Neural cell (in vitro differentiated cells): ENCODE measurements at regions not wholly inside any gene's neighbourhood (a gene's known extent, or its start where the extent isn't known, plus 50 kb on each side); places are given as distances from the start of the nearest gene placed in this dataset.

Source experiments
- H2AFZ ChIP-seq: fragments of 200-600, 300-800 bp; sonication (generic), shearing (Covaris generic); 2 replicates; pipeline ENCODE4 v1.6.0; 2014; ENCODE audit warnings: low read depth, mild to moderate bottlenecking, antibody characterized with exemption, low read length, moderate library complexity
- H3F3A ChIP-seq: fragments of 200-600 bp; shearing (Covaris generic); 2 replicates; pipeline ENCODE4 v1.6.1; 2016; ENCODE audit warnings: mild to moderate bottlenecking, moderate library complexity, mixed read lengths, antibody characterized with exemption, low read length; ENCODE audit not compliant: insufficient read depth, poor library complexity, severe bottlenecking
- H3K27ac ChIP-seq: fragments of 200-600, 300-800 bp; sonication (generic), shearing (Covaris generic); 2 replicates; pipeline ENCODE4 v1.5.1; 2014; ENCODE audit warnings: mild to moderate bottlenecking, low read length, moderate library complexity
- H3K27me3 ChIP-seq: fragments of 300-800, 200-600 bp; sonication (generic), shearing (Covaris generic); 2 replicates; pipeline ENCODE4 v1.6.0; 2014; ENCODE audit warnings: mild to moderate bottlenecking, low read depth, low read length, moderate library complexity; ENCODE audit not compliant: insufficient read depth
- H3K36me3 ChIP-seq: fragments of 300-800, 200-600 bp; sonication (generic), shearing (Covaris generic); 2 replicates; pipeline ENCODE4 v1.5.1; 2014; ENCODE audit warnings: mild to moderate bottlenecking, antibody characterized with exemption, low read length, moderate library complexity; ENCODE audit not compliant: insufficient read depth
- H3K4me2 ChIP-seq: fragments of 300-800, 200-600 bp; sonication (generic), shearing (Covaris generic); 2 replicates; pipeline ENCODE4 v1.6.0; 2014; ENCODE audit warnings: mild to moderate bottlenecking, low read length
- H3K4me3 ChIP-seq: fragments of 300-800, 200-600 bp; sonication (generic), shearing (Covaris generic); 2 replicates; pipeline ENCODE4 v1.5.1; 2014; ENCODE audit warnings: mild to moderate bottlenecking, low read length, moderate library complexity
- H3K79me2 ChIP-seq: fragments of 200-600 bp; shearing (Covaris generic); replicated peaks from 2 replicates; pipeline ENCODE4 v1.6.0; 2014; ENCODE audit warnings: mild to moderate bottlenecking, low read length, moderate library complexity; ENCODE audit not compliant: insufficient read depth
- H3K9ac ChIP-seq: fragments of 300-800, 200-600 bp; sonication (generic), shearing (Covaris generic); 2 replicates; pipeline ENCODE4 v1.6.1; 2016; ENCODE audit warnings: mild to moderate bottlenecking, low read length, mixed read lengths
- H3K9me2 ChIP-seq: fragments of 200-600 bp; shearing (Covaris generic); 2 replicates; pipeline ENCODE4 v1.6.1; 2016; ENCODE audit warnings: mild to moderate bottlenecking, low read length, mixed read lengths; ENCODE audit not compliant: insufficient read depth
- H3K9me3 ChIP-seq: fragments of 200-600, 300-800 bp; sonication (generic), shearing (Covaris generic); 2 replicates; pipeline ENCODE4 v1.6.1; 2016; ENCODE audit warnings: mild to moderate bottlenecking, mixed run types, low read length, moderate library complexity, mixed read lengths
- H4K20me1 ChIP-seq: fragments of 200-600 bp; shearing (Covaris generic); 2 replicates; pipeline ENCODE4 v1.6.1; 2016; ENCODE audit warnings: mild to moderate bottlenecking, mixed run types; ENCODE audit not compliant: insufficient read depth
- EP300 ChIP-seq: fragments of 450-650 bp; conservative IDR thresholded peaks from 2 replicates; pipeline ENCODE4 v1.6.1; 2014; ENCODE audit warnings: antibody characterized with exemption, mild to moderate bottlenecking, moderate library complexity; ENCODE audit not compliant: poor library complexity, severe bottlenecking
- EZH2 ChIP-seq: fragments of 200-600, 300-800 bp; shearing (Covaris generic), sonication (generic); IDR thresholded peaks from 2 replicates; pipeline ENCODE4 v1.6.1; 2014; ENCODE audit warnings: antibody characterized with exemption, low read length, borderline replicate concordance, mild to moderate bottlenecking; ENCODE audit not compliant: insufficient read depth, poor library complexity, severe bottlenecking
- MXI1 ChIP-seq: fragments of 450-650 bp; conservative IDR thresholded peaks from 2 replicates; pipeline ENCODE4 v1.6.1; 2014; ENCODE audit warnings: antibody characterized with exemption, mild to moderate bottlenecking; ENCODE audit not compliant: poor library complexity, severe bottlenecking
- POLR2AphosphoS5 ChIP-seq: IDR thresholded peaks from 2 replicates; pipeline ENCODE4 v1.6.1; 2012
- RAD21 ChIP-seq: fragments of 450-650 bp; conservative IDR thresholded peaks from 2 replicates; pipeline ENCODE4 v1.6.1; 2014; ENCODE audit warnings: antibody characterized with exemption, mild to moderate bottlenecking, moderate library complexity
- SMC3 ChIP-seq: fragments of 450-650 bp; conservative IDR thresholded peaks from 2 replicates; pipeline ENCODE4 v1.6.1; 2014; ENCODE audit warnings: antibody characterized with exemption, mild to moderate bottlenecking, moderate library complexity; ENCODE audit not compliant: poor library complexity
- TAF1 ChIP-seq: IDR thresholded peaks from 2 replicates; pipeline ENCODE4 v1.6.1; 2012; ENCODE audit warnings: low read depth
- TF ChIP-seq, protein P1 (sequence below): fragments of 450-650 bp; IDR thresholded peaks from 2 replicates; pipeline ENCODE4 v1.5.1; 2014; ENCODE audit warnings: antibody characterized with exemption, mild to moderate bottlenecking, moderate library complexity; ENCODE audit not compliant: poor library complexity, severe bottlenecking
- TF ChIP-seq, protein P2 (sequence below): IDR thresholded peaks from 2 replicates; pipeline ENCODE4 v1.6.1; 2012; ENCODE audit warnings: borderline replicate concordance

GRCh38 chr10:120282421-120282820, 174.6 kb upstream of the PLPP4 start:
- H3K4me2 ChIP-seq = no peak overlapping the region
- H3K27ac ChIP-seq = peak overlapping the region; percentile 57
- H3K27me3 ChIP-seq = no peaks in the 10 kb centered on the region
- no peaks in the 10 kb centered on the region for H3K36me3 ChIP-seq
- H2AFZ ChIP-seq = no peak overlapping the region
- H3F3A ChIP-seq = no peaks in the 10 kb centered on the region
- H3K9ac ChIP-seq = no peak overlapping the region
- H3K4me3 ChIP-seq = peak overlapping the region; percentile 15
- H3K9me3 ChIP-seq = no peaks in the 10 kb centered on the region
- no peaks in the 10 kb centered on the region for H3K79me2 ChIP-seq
- H3K9me2 ChIP-seq = no peaks in the 10 kb centered on the region
- no peaks in the 10 kb centered on the region for H4K20me1 ChIP-seq
- TF ChIP-seq SMC3 (no peak), EP300 (no peak), EZH2 (no peak), MXI1 (no peak), POLR2AphosphoS5 (no peak), RAD21 (no peak), TAF1 (no peak)
- TF ChIP-seq, protein P1, sequence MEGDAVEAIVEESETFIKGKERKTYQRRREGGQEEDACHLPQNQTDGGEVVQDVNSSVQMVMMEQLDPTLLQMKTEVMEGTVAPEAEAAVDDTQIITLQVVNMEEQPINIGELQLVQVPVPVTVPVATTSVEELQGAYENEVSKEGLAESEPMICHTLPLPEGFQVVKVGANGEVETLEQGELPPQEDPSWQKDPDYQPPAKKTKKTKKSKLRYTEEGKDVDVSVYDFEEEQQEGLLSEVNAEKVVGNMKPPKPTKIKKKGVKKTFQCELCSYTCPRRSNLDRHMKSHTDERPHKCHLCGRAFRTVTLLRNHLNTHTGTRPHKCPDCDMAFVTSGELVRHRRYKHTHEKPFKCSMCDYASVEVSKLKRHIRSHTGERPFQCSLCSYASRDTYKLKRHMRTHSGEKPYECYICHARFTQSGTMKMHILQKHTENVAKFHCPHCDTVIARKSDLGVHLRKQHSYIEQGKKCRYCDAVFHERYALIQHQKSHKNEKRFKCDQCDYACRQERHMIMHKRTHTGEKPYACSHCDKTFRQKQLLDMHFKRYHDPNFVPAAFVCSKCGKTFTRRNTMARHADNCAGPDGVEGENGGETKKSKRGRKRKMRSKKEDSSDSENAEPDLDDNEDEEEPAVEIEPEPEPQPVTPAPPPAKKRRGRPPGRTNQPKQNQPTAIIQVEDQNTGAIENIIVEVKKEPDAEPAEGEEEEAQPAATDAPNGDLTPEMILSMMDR = no peak
- TF ChIP-seq, protein P2, sequence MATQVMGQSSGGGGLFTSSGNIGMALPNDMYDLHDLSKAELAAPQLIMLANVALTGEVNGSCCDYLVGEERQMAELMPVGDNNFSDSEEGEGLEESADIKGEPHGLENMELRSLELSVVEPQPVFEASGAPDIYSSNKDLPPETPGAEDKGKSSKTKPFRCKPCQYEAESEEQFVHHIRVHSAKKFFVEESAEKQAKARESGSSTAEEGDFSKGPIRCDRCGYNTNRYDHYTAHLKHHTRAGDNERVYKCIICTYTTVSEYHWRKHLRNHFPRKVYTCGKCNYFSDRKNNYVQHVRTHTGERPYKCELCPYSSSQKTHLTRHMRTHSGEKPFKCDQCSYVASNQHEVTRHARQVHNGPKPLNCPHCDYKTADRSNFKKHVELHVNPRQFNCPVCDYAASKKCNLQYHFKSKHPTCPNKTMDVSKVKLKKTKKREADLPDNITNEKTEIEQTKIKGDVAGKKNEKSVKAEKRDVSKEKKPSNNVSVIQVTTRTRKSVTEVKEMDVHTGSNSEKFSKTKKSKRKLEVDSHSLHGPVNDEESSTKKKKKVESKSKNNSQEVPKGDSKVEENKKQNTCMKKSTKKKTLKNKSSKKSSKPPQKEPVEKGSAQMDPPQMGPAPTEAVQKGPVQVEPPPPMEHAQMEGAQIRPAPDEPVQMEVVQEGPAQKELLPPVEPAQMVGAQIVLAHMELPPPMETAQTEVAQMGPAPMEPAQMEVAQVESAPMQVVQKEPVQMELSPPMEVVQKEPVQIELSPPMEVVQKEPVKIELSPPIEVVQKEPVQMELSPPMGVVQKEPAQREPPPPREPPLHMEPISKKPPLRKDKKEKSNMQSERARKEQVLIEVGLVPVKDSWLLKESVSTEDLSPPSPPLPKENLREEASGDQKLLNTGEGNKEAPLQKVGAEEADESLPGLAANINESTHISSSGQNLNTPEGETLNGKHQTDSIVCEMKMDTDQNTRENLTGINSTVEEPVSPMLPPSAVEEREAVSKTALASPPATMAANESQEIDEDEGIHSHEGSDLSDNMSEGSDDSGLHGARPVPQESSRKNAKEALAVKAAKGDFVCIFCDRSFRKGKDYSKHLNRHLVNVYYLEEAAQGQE = no peak

DNA sequence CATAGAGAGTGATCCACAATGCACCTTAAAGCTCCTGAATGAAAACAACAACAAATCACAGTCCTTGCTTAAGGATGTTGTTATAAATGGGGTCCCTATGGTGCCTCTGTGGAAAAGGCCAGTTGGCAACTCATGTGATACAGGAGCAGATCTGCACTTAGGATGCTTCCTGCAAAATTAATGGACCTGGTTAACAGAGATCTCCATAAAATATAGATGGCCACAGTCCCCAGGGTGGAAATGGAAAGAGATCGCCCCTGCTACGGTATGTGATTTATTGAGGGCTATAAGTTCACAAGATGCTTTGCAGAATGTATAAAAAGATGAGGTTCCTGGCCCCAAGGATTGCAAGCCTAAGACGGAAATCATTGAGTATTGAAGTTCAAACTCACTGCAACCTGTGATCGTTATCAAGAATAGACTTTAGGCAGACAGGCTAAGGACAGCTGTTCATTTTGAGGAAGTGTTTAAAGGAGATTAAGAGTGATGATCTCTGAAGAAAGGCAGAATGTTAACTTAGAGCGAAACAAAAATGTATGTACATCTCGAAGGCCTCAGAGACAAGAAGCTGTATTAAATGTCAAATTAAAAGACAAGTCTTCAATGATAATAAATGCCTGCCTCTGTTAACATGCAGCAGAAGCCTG, 174.1 kb upstream of the PLPP4 start:
- Histone ChIP-seq H3K9me2 (no peaks in the 10 kb centered on the region), H4K20me1 (no peaks in the 10 kb centered on the region), H3K36me3 (no peaks in the 10 kb centered on the region), H3K9ac (peak overlapping the region; percentile 17), H3K79me2 (no peaks in the 10 kb centered on the region), H2AFZ (no peak overlapping the region), H3K9me3 (no peaks in the 10 kb centered on the region), H3K27me3 (no peaks in the 10 kb centered on the region), H3F3A (no peaks in the 10 kb centered on the region), H3K27ac (peak overlapping the region; percentile 57), H3K4me3 (peak overlapping the region; percentile 15), H3K4me2 (no peak overlapping the region)
- peak; percentile 40 for TF ChIP-seq POLR2AphosphoS5
- TF ChIP-seq TAF1 = no peak
- TF ChIP-seq, protein P1 = no peak
- TF ChIP-seq SMC3 = no peak
- no peak for TF ChIP-seq MXI1
- TF ChIP-seq EP300 = peak; percentile 67
